Rectal smooth muscle tissue (tissue), 1 donor: ENCODE measurements at regions not wholly inside any gene's neighbourhood (a gene's known extent, or its start where the extent isn't known, plus 50 kb on each side); places are given as distances from the start of the nearest gene placed in this dataset.

Experiments used
- H3K27ac ChIP-seq: one replicate; pipeline ENCODE4 v1.7.0; 2013; ENCODE audit warnings: low read depth, low read length, inconsistent platforms
- H3K27me3 ChIP-seq: one replicate; pipeline ENCODE4 v1.7.0; 2013; ENCODE audit warnings: low read length; ENCODE audit not compliant: control insufficient read depth, insufficient read depth
- H3K36me3 ChIP-seq: one replicate; pipeline ENCODE4 v1.7.0; 2013; ENCODE audit warnings: low read length; ENCODE audit not compliant: control insufficient read depth, insufficient read depth
- H3K4me1 ChIP-seq: one replicate; pipeline ENCODE4 v1.7.0; 2013; ENCODE audit warnings: low read length; ENCODE audit not compliant: control insufficient read depth, insufficient read depth
- H3K4me3 ChIP-seq: one replicate; pipeline ENCODE4 v1.7.0; 2013; ENCODE audit warnings: low read length
- H3K9ac ChIP-seq: one replicate; pipeline ENCODE4 v1.7.0; 2013; ENCODE audit warnings: low read length

DNA sequence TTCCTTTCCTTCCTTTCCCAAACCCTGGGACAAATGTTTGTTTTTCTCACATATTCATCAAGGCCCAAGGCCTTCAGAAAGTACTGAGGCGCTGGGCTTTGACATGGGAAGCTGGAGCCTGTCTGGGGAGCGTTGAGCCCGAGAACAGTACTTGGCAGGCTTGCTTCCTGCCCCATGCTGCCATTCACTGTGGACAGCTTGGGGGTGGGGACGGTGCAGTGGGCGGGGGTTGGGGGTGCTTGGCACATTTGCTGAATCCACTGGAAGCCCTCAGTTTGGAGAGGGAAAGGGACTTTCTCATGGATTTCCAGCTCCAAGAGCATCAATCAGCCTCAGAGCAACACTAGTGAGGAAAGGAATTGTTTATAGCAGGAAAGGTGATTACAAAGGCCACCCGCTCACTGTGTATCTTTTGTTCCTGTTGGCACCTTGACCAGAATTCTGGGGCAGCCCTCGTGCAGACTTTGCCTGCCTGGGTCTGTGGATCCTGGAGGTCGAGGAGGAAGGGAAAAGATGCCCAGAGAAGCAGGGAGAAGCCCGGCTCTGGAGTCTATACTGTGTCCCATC is 199.8 kb upstream of the RGMA start:
- no peak overlapping the region for H3K4me3 ChIP-seq
- no peak overlapping the region for H3K9ac ChIP-seq
- H3K36me3 ChIP-seq = no peaks in the 10 kb centered on the region
- no peak overlapping the region for H3K27ac ChIP-seq
- no peaks in the 10 kb centered on the region for H3K27me3 ChIP-seq
- no peaks in the 10 kb centered on the region for H3K4me1 ChIP-seq

DNA sequence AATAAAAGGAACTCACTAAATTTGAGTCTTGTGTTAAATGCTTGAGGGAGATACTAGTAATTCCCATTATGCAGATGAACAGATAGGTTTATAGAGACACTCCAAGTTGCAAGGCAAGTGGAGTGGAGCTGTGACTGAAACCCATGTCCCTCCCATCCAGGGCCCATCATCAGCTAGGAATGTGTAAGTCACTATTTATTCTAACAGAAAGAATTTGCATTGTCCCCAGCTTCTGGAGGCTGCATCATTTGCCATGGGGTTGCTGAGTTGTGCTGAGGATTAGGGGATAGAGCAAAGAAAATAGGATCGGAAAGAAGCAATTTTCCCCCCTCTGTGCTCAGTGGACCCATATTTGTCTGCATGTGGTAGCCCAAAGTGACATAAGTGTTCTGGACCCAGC is 197.4 kb upstream of the RGMA start:
- H3K9ac ChIP-seq = no peak overlapping the region
- no peak overlapping the region for H3K4me3 ChIP-seq
- H3K4me1 ChIP-seq = no peaks in the 10 kb centered on the region
- H3K27ac ChIP-seq = no peak overlapping the region
- no peaks in the 10 kb centered on the region for H3K27me3 ChIP-seq
- no peaks in the 10 kb centered on the region for H3K36me3 ChIP-seq

DNA sequence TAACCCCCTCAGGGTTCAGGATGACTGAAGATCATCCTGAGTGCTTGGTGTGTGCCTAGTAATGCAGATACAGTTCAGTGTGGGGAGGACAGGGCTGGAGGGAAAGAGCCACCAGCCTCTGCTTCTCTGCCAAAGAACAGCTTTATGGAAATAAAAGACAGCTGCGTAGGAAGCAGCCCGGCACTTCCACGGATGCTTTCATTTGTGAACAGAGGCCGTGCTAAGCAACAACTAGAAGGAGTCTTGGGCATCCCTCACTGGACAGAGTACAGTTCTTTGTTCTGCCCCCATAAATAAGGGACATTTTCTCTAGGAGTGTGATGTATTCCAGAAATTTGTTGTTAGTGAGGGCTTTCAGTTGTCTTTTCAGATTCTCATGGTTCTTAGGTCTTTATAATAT is 194.8 kb upstream of the RGMA start:
- no peak overlapping the region for H3K4me3 ChIP-seq
- H3K9ac ChIP-seq = no peak overlapping the region
- H3K4me1 ChIP-seq = no peaks in the 10 kb centered on the region
- H3K27ac ChIP-seq = no peak overlapping the region
- no peaks in the 10 kb centered on the region for H3K27me3 ChIP-seq
- H3K36me3 ChIP-seq = no peaks in the 10 kb centered on the region

DNA sequence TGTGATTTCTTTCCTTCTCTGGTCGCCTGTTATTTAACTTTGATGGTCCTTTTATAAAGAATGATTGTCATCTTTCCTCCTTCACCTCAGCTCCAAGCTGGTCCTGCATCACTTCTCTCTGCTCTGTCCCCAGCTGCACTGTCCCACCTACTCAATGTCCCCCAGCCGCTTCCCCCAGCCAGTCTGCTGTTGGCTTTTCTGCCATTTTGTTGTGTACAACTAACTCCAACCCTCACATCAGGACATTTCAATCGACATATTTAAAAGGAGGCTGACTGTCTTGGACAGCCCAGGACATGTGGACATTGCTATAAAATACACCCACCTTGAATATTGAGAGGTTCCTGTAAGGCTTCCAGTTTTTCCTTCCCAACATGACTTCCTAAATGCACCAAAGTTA is 193.8 kb upstream of the RGMA start:
- H3K4me1 ChIP-seq = no peaks in the 10 kb centered on the region
- no peak overlapping the region for H3K27ac ChIP-seq
- no peak overlapping the region for H3K9ac ChIP-seq
- H3K36me3 ChIP-seq = no peaks in the 10 kb centered on the region
- H3K27me3 ChIP-seq = no peaks in the 10 kb centered on the region
- no peak overlapping the region for H3K4me3 ChIP-seq

DNA sequence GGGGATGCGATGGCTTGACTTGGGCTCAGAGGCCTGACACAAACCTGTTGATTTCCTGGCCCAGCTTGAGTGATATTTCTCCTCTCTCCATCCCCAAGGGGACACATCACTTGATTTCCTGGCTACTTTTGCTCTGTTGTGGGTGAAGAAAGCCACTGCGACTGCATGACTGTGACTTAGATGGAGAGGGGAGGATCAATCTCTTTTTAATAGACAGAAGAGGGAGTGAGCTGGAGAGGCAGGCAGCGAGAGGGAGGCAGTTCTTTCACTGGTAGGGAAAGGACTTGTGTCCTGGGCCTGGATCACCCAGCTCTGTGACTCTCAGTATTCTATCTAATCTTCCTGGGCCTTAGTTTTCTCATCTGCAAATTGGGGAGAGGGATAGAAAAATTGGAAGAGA is 189.8 kb upstream of the RGMA start:
- H3K27me3 ChIP-seq = no peaks in the 10 kb centered on the region
- H3K4me1 ChIP-seq = no peaks in the 10 kb centered on the region

DNA sequence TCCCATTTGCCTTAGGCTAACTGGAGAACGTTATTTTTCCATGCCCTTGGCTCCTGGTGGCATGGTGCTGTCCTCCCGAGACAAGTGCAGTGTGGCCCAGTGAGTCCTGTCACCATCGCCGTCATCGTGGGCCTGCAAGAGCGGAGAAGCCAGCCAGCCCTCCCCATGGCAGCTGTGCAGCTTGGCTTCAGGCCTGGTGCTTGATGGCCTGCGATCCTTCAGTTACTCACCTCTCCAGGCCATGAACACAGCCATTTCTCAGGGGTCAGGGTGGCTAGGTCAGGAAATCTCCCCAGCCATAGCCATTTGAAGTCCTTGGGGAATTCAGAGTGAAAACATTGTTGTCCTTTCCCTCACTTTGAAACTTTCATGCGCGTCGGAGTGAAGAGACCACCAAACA is 189.0 kb upstream of the RGMA start:
- no peak overlapping the region for H3K9ac ChIP-seq
- no peaks in the 10 kb centered on the region for H3K27me3 ChIP-seq
- no peaks in the 10 kb centered on the region for H3K36me3 ChIP-seq
- no peak overlapping the region for H3K4me3 ChIP-seq
- no peaks in the 10 kb centered on the region for H3K4me1 ChIP-seq
- no peak overlapping the region for H3K27ac ChIP-seq

More for the DNA sequence above, 189.8 kb upstream of the RGMA start:
- Histone ChIP-seq H3K4me3 (no peak overlapping the region), H3K9ac (no peak overlapping the region), H3K36me3 (no peaks in the 10 kb centered on the region), H3K27ac (no peak overlapping the region)

DNA sequence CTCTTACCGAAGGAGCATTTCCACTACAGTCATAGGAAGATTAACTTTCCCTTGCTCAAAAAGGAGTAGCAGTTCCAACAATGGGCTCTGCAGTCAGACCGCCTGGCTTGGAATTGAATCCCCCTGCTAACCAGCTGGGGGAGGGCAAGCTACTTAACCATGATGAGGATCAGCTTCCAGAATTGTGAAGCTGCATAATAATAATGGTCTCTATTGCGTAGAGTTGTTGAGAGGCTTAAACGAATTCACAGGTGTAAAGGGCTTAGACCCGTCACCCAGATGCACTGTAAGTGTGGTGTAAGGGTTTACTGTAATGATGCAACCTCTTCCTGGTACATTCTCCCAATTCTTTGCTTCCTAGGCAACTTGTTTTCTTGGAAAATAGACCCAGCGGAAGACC is 185.2 kb upstream of the RGMA start:
- no peaks in the 10 kb centered on the region for H3K27me3 ChIP-seq
- no peak overlapping the region for H3K9ac ChIP-seq
- no peaks in the 10 kb centered on the region for H3K36me3 ChIP-seq
- no peaks in the 10 kb centered on the region for H3K4me1 ChIP-seq
- no peak overlapping the region for H3K4me3 ChIP-seq
- no peak overlapping the region for H3K27ac ChIP-seq

DNA sequence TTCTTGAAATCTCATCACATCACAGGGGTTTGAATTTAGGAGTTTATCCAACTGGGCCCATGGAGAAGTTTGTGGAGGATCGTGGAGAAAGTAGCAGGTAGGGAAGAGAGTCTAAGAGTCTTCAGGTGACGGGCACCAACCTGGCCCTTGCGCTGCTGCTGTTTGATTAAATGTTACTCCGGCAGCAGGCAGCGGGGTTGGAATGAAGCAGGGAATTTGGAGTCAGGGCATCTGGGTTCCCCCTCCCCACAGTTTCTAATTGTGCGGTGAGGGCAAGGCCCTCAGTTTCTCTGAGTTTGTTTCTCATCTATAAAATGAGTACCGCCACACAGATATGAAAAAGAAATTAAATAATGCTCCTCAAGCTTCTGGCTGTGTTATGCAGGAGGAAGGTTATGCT is 182.9 kb upstream of the RGMA start:
- no peaks in the 10 kb centered on the region for H3K27me3 ChIP-seq
- no peak overlapping the region for H3K9ac ChIP-seq
- H3K4me1 ChIP-seq = no peaks in the 10 kb centered on the region
- H3K27ac ChIP-seq = no peak overlapping the region
- H3K36me3 ChIP-seq = no peaks in the 10 kb centered on the region
- H3K4me3 ChIP-seq = no peak overlapping the region

DNA sequence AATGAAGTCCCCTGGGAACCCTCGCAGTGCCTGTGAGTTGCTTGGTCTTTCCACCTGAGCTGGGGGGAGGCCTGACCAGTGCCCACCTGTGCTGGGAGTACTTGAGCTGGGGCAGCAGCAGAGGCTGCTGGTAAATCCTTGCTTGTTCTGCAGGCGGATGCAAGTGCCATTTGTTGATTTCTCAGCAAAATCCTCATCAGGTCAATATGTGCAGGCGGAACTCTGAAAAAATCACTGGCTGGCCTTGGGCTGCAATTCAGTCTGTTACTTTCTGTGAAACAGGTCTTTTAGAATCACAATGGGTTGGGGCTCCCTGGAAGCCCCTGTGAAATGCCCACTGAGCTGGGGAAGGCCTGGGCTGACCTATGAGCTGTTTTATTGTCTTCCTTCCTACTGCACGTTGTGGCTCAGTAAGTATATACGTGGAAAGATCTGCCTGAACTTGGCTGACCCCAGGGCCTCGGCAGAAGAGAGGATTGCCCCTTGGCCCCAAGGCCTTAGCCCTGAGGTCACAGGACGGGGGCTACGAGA is 182.0 kb upstream of the RGMA start:
- Histone ChIP-seq H3K4me3 (no peak overlapping the region), H3K4me1 (no peaks in the 10 kb centered on the region), H3K36me3 (no peaks in the 10 kb centered on the region), H3K9ac (no peak overlapping the region), H3K27ac (no peak overlapping the region), H3K27me3 (no peaks in the 10 kb centered on the region)

DNA sequence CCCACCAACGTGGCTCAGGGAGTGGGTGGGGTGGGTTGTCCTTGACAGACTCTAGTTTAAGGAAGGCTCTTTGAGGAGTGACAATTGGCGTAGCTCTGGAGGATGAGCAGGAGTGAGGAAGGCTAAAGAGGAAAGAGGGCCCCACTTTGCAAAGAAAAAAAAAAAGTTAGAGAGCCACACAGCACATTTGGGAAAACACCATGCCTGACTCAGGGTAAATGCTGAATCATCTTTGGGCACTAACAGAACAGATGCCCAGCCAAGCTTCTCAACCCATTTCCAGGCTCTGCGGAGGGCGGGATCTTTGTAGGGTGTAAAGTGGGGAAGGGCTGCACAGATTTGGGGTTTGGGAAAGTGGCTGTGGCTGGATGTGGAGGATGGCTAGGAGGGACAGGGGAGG is 179.1 kb upstream of the RGMA start:
- Histone ChIP-seq H3K27ac (no peak overlapping the region), H3K9ac (no peak overlapping the region), H3K4me1 (no peaks in the 10 kb centered on the region), H3K36me3 (no peaks in the 10 kb centered on the region), H3K27me3 (no peaks in the 10 kb centered on the region), H3K4me3 (no peak overlapping the region)

DNA sequence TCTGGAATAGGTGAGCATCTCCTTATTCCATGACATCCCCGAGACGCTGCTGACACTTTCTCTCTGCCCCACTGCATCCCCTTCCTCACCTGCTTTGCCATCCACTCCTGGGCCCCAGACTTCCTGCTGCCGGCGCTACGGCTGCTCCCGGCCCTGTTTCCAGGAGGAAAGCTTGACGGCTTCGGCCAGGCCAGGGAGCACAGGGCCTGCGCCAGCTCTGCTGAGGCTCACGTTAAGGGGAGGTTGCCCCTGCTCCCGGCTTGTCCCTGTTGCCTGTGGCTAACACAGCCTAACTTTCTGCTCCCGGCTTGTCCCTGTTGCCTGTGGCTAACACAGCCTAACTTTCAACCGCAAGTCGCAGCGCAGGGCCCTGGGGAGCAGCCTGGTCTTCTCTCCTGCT is 177.3 kb upstream of the RGMA start:
- H3K9ac ChIP-seq = no peak overlapping the region
- no peak overlapping the region for H3K4me3 ChIP-seq
- no peaks in the 10 kb centered on the region for H3K27me3 ChIP-seq
- H3K36me3 ChIP-seq = no peaks in the 10 kb centered on the region
- no peaks in the 10 kb centered on the region for H3K4me1 ChIP-seq
- H3K27ac ChIP-seq = no peak overlapping the region

DNA sequence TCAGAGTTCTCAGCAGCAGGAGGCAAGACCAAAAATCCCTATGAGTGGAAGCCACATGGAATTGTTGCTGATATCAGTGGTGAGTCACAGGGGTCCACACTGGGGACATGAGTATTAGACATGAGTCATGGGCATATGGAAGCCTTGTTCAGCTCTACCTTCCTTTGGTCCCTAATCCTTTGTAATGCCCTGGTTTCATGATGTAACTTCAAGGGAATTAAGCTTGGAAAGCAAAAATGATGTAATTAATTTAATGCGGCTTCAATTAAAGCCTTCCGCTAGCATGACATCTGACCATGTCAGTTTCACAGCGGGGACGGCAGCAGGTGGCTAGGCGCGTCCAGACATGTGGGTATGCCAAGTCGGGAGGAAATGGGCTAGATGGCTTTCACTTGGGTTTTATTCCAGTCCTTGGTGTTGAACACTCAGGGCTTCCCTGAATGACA is 176.1 kb upstream of the RGMA start:
- no peak overlapping the region for H3K4me3 ChIP-seq
- no peak overlapping the region for H3K27ac ChIP-seq
- H3K36me3 ChIP-seq = no peaks in the 10 kb centered on the region
- H3K4me1 ChIP-seq = no peaks in the 10 kb centered on the region
- H3K9ac ChIP-seq = no peak overlapping the region
- no peaks in the 10 kb centered on the region for H3K27me3 ChIP-seq

DNA sequence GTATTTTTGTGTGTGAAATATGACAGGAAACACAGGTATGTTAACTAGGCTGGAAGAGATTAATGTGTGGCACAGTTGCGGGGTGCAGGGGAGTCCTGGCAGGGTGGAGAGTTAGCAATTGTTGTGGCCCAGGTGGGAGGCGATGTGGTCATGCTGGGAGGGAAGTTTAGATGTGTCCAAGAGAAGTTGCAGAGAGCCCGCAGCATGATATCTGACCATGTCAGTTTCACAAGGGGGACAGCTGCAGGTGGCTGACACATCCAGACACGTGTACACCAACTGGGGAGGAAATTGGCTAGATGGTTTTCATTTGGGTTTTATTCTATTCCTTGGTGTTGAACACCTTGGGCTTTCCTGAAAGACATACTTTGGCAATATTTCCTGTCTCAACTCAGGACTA is 172.8 kb upstream of the RGMA start:
- H3K4me3 ChIP-seq = no peak overlapping the region
- H3K27ac ChIP-seq = no peak overlapping the region
- no peaks in the 10 kb centered on the region for H3K36me3 ChIP-seq
- no peaks in the 10 kb centered on the region for H3K4me1 ChIP-seq
- H3K9ac ChIP-seq = no peak overlapping the region
- H3K27me3 ChIP-seq = no peaks in the 10 kb centered on the region
